Panc1 (cell line): ENCODE measurements at regions not wholly inside any gene's neighbourhood (a gene's known extent, or its start where the extent isn't known, plus 50 kb on each side); places are given as distances from the start of the nearest gene placed in this dataset.

Experiments used
- ATAC-seq: fragments of 200-7000 bp; cut with Tn5 transposase; 2 replicates; pipeline ENCODE4 v1.9.1; 2020; ENCODE audit warnings: mild to moderate bottlenecking, moderate library complexity
- BruUV-seq: library from RNA; stranded (reverse); fragments of 400-500 nt; replicated peaks from 2 replicates; lab custom pipeline; 2021; lab: Mats Ljungman, UMichigan
- CTCF ChIA-PET: fragments of 300-600 bp; sonication (Branson Sonifier 250); formaldehyde crosslinking; loops from one replicate; lab custom pipeline; 2022; ENCODE audit warnings: antibody characterized with exemption; lab: Charles Lee
- POLR2A ChIA-PET: fragments of 300-600 bp; sonication (Branson Sonifier 250); formaldehyde crosslinking; loops from one replicate; lab custom pipeline; 2022; ENCODE audit warnings: antibody characterized with exemption; lab: Charles Lee
- DNase-seq: peaks from one replicate; pipeline ENCODE4 v3.0.0-alpha.2; 2010; ENCODE audit warnings: low read depth, low spot score
- H3K27ac ChIP-seq: 2 replicates; pipeline ENCODE4 v1.5.1; 2011; ENCODE audit warnings: mild to moderate bottlenecking, low read length, inconsistent platforms
- H3K27me3 ChIP-seq: fragments of 200-500 bp; sonication (Bioruptor generic); 2 replicates; pipeline ENCODE4 v1.6.0; 2014; ENCODE audit warnings: low read length, inconsistent platforms; ENCODE audit not compliant: control insufficient read depth, insufficient read depth
- H3K36me3 ChIP-seq: fragments of 200-500 bp; sonication (Bioruptor generic); 2 replicates; pipeline ENCODE4 v1.5.1; 2014; ENCODE audit warnings: inconsistent platforms, mild to moderate bottlenecking, low read length, moderate library complexity; ENCODE audit not compliant: control insufficient read depth, insufficient read depth
- H3K4me1 ChIP-seq: 2 replicates; pipeline ENCODE4 v1.5.1; 2011; ENCODE audit warnings: inconsistent platforms, mild to moderate bottlenecking, low read length, moderate library complexity; ENCODE audit not compliant: control insufficient read depth, insufficient read depth
- H3K4me3 ChIP-seq, 2 experiments: 2 replicates each; pipeline ENCODE4 v1.5.1; 2011 to 2012; ENCODE audit warnings: low read depth in 2 of 2, low read length in 2 of 2, mild to moderate bottlenecking in 2 of 2, inconsistent platforms in 1 of 2, moderate library complexity in 1 of 2
- H3K9me3 ChIP-seq: fragments of 200-500 bp; sonication (Bioruptor generic); 2 replicates; pipeline ENCODE4 v1.5.1; 2014; ENCODE audit warnings: low read depth, mild to moderate bottlenecking, inconsistent platforms, low read length, moderate library complexity; ENCODE audit not compliant: control insufficient read depth, insufficient read depth
- POLR2AphosphoS5 ChIP-seq: IDR thresholded peaks from 2 replicates; pipeline ENCODE4 v1.6.1; 2012; ENCODE audit warnings: mild to moderate bottlenecking, low read depth, low read length, moderate library complexity
- REST ChIP-seq, 2 experiments: IDR thresholded peaks; 2 replicates each; pipeline ENCODE4 v1.6.1; 2011 to 2012; ENCODE audit warnings: low read depth in 2 of 2, control low read depth in 1 of 2, low read length in 1 of 2, mild to moderate bottlenecking in 1 of 2, moderate library complexity in 1 of 2; ENCODE audit not compliant: insufficient read depth in 1 of 2
- SIN3A ChIP-seq: IDR thresholded peaks from 2 replicates; pipeline ENCODE4 v1.6.1; 2012; ENCODE audit warnings: low read depth, mild to moderate bottlenecking, low read length, moderate library complexity, borderline replicate concordance; ENCODE audit not compliant: insufficient read depth
- TCF7L2 ChIP-seq: IDR thresholded peaks from 2 replicates; pipeline ENCODE4 v1.6.1; 2011; ENCODE audit warnings: mild to moderate bottlenecking, low read depth, low read length, inconsistent platforms
- in situ Hi-C: cut with HindIII; loops from 2 replicates; pipeline ENCODE4 v1.10.0; 2016; ENCODE audit warnings: low sequenced_read_pairs, low pct_unique_long_range_greater_than_20kb
- intact Hi-C: fragments of 100-400 bp; cut with micrococcal nuclease; formaldehyde crosslinking; loops from one replicate; pipeline ENCODE4 v1.10.0; 2022; ENCODE audit not compliant: unreplicated experiment
- TF ChIP-seq, protein P1 (sequence below): fragments of 450-650 bp; IDR thresholded peaks from 2 replicates; pipeline ENCODE4 v1.5.1; 2017; ENCODE audit warnings: mild to moderate bottlenecking

- ChIA-PET CTCF (no interaction called here), POLR2A (no interaction called here)
- BruUV-seq, result no TSS peak
Measured at GRCh38 chr16:50858376-50858775, 116.5 kb downstream of the CYLD start.

DNA sequence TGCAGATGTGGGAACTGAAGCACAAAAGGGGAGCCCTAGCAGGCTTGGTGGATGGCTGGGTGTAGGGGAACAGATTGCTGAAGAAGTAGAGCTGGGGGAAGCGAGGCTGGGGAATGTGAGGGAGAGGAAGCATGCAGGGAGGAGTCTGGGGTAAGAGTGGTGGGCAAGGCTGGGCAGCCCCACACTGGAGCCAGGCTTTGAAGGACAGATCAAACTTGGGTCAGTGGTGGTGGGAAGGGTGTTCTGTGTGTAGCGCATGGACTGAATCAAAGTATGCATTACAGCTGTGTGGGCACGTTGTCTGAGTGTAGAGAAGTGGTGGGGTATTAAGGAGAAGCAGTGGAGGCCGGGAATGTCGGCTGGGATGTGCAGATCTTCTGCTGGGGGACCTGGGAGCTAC, 116.0 kb downstream of the CYLD start:
- Histone ChIP-seq H3K4me1 (no peaks in the 10 kb centered on the region), H3K4me3 (no peak overlapping the region), H3K36me3 (no peaks in the 10 kb centered on the region), H3K27me3 (no peaks in the 10 kb centered on the region), H3K9me3 (no peaks in the 10 kb centered on the region), H3K27ac (no peak overlapping the region)
- ChIA-PET CTCF (no interaction called here), POLR2A (no interaction called here)
- no peak for DNase-seq
- in situ Hi-C loops, result no loop called here
- BruUV-seq, result no TSS peak
- intact Hi-C loops, result no loop called here
- no peak for ATAC-seq
- no peak for TF ChIP-seq REST (IDR thresholded peaks at IDR 0.05; ENCODE audit: insufficient read depth in 1 of 2, low read depth in 2 of 2, low read length in 1 of 2)
- TF ChIP-seq TCF7L2, result no peak
- TF ChIP-seq POLR2AphosphoS5, result no peak
- no peak for TF ChIP-seq SIN3A
- TF ChIP-seq, protein P1, sequence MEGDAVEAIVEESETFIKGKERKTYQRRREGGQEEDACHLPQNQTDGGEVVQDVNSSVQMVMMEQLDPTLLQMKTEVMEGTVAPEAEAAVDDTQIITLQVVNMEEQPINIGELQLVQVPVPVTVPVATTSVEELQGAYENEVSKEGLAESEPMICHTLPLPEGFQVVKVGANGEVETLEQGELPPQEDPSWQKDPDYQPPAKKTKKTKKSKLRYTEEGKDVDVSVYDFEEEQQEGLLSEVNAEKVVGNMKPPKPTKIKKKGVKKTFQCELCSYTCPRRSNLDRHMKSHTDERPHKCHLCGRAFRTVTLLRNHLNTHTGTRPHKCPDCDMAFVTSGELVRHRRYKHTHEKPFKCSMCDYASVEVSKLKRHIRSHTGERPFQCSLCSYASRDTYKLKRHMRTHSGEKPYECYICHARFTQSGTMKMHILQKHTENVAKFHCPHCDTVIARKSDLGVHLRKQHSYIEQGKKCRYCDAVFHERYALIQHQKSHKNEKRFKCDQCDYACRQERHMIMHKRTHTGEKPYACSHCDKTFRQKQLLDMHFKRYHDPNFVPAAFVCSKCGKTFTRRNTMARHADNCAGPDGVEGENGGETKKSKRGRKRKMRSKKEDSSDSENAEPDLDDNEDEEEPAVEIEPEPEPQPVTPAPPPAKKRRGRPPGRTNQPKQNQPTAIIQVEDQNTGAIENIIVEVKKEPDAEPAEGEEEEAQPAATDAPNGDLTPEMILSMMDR, result no peak

More at GRCh38 chr16:50858376-50858775, 116.5 kb downstream of the CYLD start:
- no peaks in the 10 kb centered on the region for H3K36me3 ChIP-seq
- H3K9me3 ChIP-seq, result no peaks in the 10 kb centered on the region
- H3K4me1 ChIP-seq, result no peaks in the 10 kb centered on the region
- DNase-seq (no peak), ATAC-seq (no peak)
- H3K27ac ChIP-seq, result no peak overlapping the region
- in situ Hi-C loops (no loop called here), intact Hi-C loops (no loop called here)
- H3K27me3 ChIP-seq, result no peaks in the 10 kb centered on the region
- TF ChIP-seq, protein P1, result no peak
- TF ChIP-seq TCF7L2, result no peak
- H3K4me3 ChIP-seq, result no peak overlapping the region

DNA sequence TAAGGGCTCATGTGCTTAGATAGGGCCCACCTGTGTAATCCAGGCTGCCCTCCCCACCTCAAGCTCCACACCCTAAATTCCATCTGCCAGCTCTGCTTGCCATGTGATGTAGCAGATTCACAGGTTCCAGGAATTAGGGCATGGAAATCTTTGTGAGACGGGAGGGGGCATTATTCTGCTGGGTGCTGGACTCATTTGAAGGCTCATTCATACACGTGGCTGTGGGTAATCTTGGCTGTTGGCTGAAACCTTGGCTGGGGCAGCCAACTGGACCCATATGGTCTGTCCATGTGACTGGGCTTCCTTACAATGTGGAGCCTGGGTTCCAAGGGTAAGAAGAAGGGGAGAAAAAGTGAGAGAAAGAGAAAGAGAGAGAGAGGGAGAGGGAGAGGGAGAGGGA, 115.1 kb downstream of the CYLD start:
- Histone ChIP-seq H3K9me3 (no peaks in the 10 kb centered on the region), H3K36me3 (no peaks in the 10 kb centered on the region), H3K4me3 (no peak overlapping the region), H3K4me1 (no peaks in the 10 kb centered on the region), H3K27me3 (no peaks in the 10 kb centered on the region), H3K27ac (no peak overlapping the region)
- ATAC-seq (no peak), DNase-seq (no peak)
- intact Hi-C loops (no loop called here), in situ Hi-C loops (no loop called here)
- TF ChIP-seq, protein P1, result no peak
- TF ChIP-seq SIN3A (no peak), TCF7L2 (no peak), POLR2AphosphoS5 (no peak), REST (IDR thresholded peaks at IDR 0.05; ENCODE audit: insufficient read depth in 1 of 2, low read depth in 2 of 2, low read length in 1 of 2) (no peak)
- no TSS peak for BruUV-seq
- CTCF ChIA-PET, result no interaction called here
- POLR2A ChIA-PET, result no interaction called here
